Neural cell (in vitro differentiated cells): ENCODE measurements at regions not wholly inside any gene's neighbourhood (a gene's known extent, or its start where the extent isn't known, plus 50 kb on each side); places are given as distances from the start of the nearest gene placed in this dataset.

Experiments
- EZH2 ChIP-seq: fragments of 200-600, 300-800 bp; shearing (Covaris generic), sonication (generic); IDR thresholded peaks from 2 replicates; pipeline ENCODE4 v1.6.1; 2014; ENCODE audit warnings: antibody characterized with exemption, low read length, borderline replicate concordance, mild to moderate bottlenecking; ENCODE audit not compliant: insufficient read depth, poor library complexity, severe bottlenecking
- MXI1 ChIP-seq: fragments of 450-650 bp; conservative IDR thresholded peaks from 2 replicates; pipeline ENCODE4 v1.6.1; 2014; ENCODE audit warnings: antibody characterized with exemption, mild to moderate bottlenecking; ENCODE audit not compliant: poor library complexity, severe bottlenecking
- POLR2AphosphoS5 ChIP-seq: IDR thresholded peaks from 2 replicates; pipeline ENCODE4 v1.6.1; 2012
- TAF1 ChIP-seq: IDR thresholded peaks from 2 replicates; pipeline ENCODE4 v1.6.1; 2012; ENCODE audit warnings: low read depth
- TF ChIP-seq, protein P1 (sequence below): fragments of 450-650 bp; IDR thresholded peaks from 2 replicates; pipeline ENCODE4 v1.5.1; 2014; ENCODE audit warnings: antibody characterized with exemption, mild to moderate bottlenecking, moderate library complexity; ENCODE audit not compliant: poor library complexity, severe bottlenecking

- TF ChIP-seq, protein P1, sequence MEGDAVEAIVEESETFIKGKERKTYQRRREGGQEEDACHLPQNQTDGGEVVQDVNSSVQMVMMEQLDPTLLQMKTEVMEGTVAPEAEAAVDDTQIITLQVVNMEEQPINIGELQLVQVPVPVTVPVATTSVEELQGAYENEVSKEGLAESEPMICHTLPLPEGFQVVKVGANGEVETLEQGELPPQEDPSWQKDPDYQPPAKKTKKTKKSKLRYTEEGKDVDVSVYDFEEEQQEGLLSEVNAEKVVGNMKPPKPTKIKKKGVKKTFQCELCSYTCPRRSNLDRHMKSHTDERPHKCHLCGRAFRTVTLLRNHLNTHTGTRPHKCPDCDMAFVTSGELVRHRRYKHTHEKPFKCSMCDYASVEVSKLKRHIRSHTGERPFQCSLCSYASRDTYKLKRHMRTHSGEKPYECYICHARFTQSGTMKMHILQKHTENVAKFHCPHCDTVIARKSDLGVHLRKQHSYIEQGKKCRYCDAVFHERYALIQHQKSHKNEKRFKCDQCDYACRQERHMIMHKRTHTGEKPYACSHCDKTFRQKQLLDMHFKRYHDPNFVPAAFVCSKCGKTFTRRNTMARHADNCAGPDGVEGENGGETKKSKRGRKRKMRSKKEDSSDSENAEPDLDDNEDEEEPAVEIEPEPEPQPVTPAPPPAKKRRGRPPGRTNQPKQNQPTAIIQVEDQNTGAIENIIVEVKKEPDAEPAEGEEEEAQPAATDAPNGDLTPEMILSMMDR: no peak
- TF ChIP-seq TAF1: no peak
- no peak for TF ChIP-seq POLR2AphosphoS5
- no peak for TF ChIP-seq EZH2
- no peak for TF ChIP-seq MXI1
These were observed 590.7 kb upstream of the KLF4 start for GRCh38 chr9:108080285-108080684.
